ENCODE measurements at regions not wholly inside any gene's neighbourhood (a gene's known extent, or its start where the extent isn't known, plus 50 kb on each side); places are given as distances from the start of the nearest gene placed in this dataset.

DNA sequence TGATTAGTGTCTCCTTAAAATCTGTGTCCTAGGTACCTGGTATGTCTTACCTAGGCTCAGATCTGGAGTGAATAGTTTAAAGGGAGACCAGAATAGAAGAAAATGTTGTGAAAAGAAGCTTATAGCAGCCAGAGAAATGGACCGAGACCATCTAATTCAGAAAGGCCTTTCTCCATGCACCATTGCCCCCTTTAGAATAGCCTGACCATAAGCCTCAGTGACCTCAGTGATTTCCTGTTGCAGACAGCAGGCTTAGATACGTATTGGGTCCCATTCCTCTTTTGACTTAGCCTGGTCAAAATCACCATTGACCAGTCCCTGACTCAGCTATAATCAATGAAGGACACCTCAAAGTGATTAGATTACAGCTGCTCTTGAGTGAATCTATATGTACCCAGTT lies 690.7 kb upstream of the KLHL29 start:
- no peak for TF ChIP-seq POLR2A (IDR thresholded peaks at IDR 0.05)
- no peak for TF ChIP-seq CTCF (IDR thresholded peaks at IDR 0.05)
- Histone ChIP-seq H3K27ac (no peak overlapping the region), H3K27me3 (no peaks in the 10 kb centered on the region), H3K36me3 (no peaks in the 10 kb centered on the region), H3K9me3 (no peaks in the 10 kb centered on the region), H3K4me3 (no peak overlapping the region), H3K4me1 (no peaks in the 10 kb centered on the region)
- intact Hi-C loops (cut with DNase I), result no loop called here
- ATAC-seq (no peak), DNase-seq (no peak)
- WGBS, 4 donors, result 73 to 87% (median 75%) methylated on average over 2 of the region's 2 CpGs

- ATAC-seq (no peak), DNase-seq (no peak)
- TF ChIP-seq POLR2A (IDR thresholded peaks at IDR 0.05) (no peak), CTCF (IDR thresholded peaks at IDR 0.05) (no peak)
- intact Hi-C loops (cut with DNase I), result no loop called here
- no peak overlapping the region for H3K4me3 ChIP-seq
- no peaks in the 10 kb centered on the region for H3K9me3 ChIP-seq
- no peak overlapping the region for H3K27ac ChIP-seq
- no peaks in the 10 kb centered on the region for H3K36me3 ChIP-seq
- no peaks in the 10 kb centered on the region for H3K4me1 ChIP-seq
- WGBS, 4 donors, result 9 to 45% (median 22%) methylated on average over 1 of the region's 1 CpG
- H3K27me3 ChIP-seq, result no peaks in the 10 kb centered on the region
These were observed 690.1 kb upstream of the KLHL29 start for GRCh38 chr2:22694856-22695255.

DNA sequence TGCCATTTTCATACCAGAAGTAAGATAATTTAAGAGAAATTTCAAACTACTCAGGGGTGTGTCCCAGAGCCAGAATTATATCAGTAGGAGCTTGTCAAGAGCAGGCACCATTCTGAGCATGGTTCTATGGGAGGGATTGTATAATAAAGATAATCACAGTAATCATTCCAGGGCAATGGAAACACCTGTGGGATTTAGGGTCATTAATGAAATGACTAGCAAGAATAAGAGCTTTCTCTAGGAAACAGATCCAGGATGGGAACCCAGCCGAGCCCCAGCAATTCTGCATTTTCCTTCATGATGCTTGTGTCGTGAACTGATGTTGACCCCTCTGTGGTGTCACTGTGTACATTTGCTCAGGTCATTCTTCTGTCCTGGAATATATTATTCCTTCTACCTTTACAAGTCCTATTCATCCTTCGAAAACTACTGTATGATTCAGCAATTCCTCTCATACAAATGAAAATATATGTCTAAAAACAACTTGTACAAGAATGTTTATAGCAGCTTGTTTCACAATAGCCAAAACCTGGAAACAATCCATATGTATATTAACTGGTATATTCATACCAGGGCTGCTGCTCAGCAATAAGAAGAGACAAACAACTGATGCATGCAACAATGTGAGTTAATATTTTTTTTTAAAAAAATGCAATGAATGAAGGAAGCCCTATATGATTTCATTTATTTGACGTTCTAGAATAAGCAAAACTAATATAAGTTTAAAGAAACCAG lies 687.8 kb upstream of the KLHL29 start:
- no peaks in the 10 kb centered on the region for H3K4me1 ChIP-seq
- 82 to 87% (median 86%) methylated on average over 4 of the region's 4 CpGs for WGBS, 4 donors

More for the DNA sequence above, 687.8 kb upstream of the KLHL29 start:
- TF ChIP-seq POLR2A (IDR thresholded peaks at IDR 0.05) (no peak), CTCF (IDR thresholded peaks at IDR 0.05) (no peak)
- Histone ChIP-seq H3K36me3 (no peaks in the 10 kb centered on the region), H3K27ac (no peak overlapping the region), H3K4me3 (no peak overlapping the region), H3K27me3 (no peaks in the 10 kb centered on the region), H3K9me3 (no peaks in the 10 kb centered on the region)
- intact Hi-C loops (cut with DNase I), result no loop called here
- DNase-seq (no peak), ATAC-seq (no peak)

Data from heart left ventricle (tissue), 16 donors.